ENCODE measurements at regions not wholly inside any gene's neighbourhood (a gene's known extent, or its start where the extent isn't known, plus 50 kb on each side); places are given as distances from the start of the nearest gene placed in this dataset.

GRCh38 chr4:158313566-158313965 is 103.3 kb downstream of the TMEM144 start:
- TF ChIP-seq EZH2 (IDR thresholded peaks at IDR 0.05; ENCODE audit: insufficient read depth, low read length), result no peak
- no peak for TF ChIP-seq CTCF (IDR thresholded peaks at IDR 0.05; ENCODE audit: insufficient read depth, low read depth, low read length)
- FAIRE-seq, result no peak

GRCh38 chr4:158314756-158315487 is 104.6 kb downstream of the TMEM144 start:
- H3K36me3 Mint-ChIP-seq (ENCODE audit: low read depth, unreplicated experiment), result no peaks in the 10 kb centered on the region
- no peak overlapping the region for H3K4me3 ChIP-seq (ENCODE audit: insufficient read depth, low read depth, low read length)
- peak overlapping the region; percentile 45 for H3K4me2 ChIP-seq (ENCODE audit: low read length)
- peak; percentile 97 for DNase-seq (ENCODE audit: low read depth)
- no peaks in the 10 kb centered on the region for H4K20me1 ChIP-seq (ENCODE audit: insufficient read depth, low read length)
- H3K27ac Mint-ChIP-seq (ENCODE audit: unreplicated experiment), result peak overlapping the region; percentile 98
- H3K4me1 Mint-ChIP-seq (ENCODE audit: low read depth, unreplicated experiment), result peaks cover 15% of the 10 kb centered on the region
- peak overlapping the region; percentile 75 for H3K9ac ChIP-seq (ENCODE audit: low read length)
- no peaks in the 10 kb centered on the region for H3K27me3 Mint-ChIP-seq (ENCODE audit: low read depth, unreplicated experiment)
- H3K27me3 ChIP-seq (ENCODE audit: insufficient read depth, low read length), result no peaks in the 10 kb centered on the region
- H3K9me3 Mint-ChIP-seq (ENCODE audit: unreplicated experiment), result no peaks in the 10 kb centered on the region
- no peaks in the 10 kb centered on the region for H3K79me2 ChIP-seq (ENCODE audit: insufficient read depth, low read length)
- TF ChIP-seq CTCF (IDR thresholded peaks at IDR 0.05; ENCODE audit: insufficient read depth, low read depth, low read length) (no peak), EZH2 (IDR thresholded peaks at IDR 0.05; ENCODE audit: insufficient read depth, low read length) (no peak)
- peaks cover 20% of the 10 kb centered on the region for H3K4me1 ChIP-seq (ENCODE audit: insufficient read depth, low read length)
- H2AFZ ChIP-seq (ENCODE audit: low read depth, low read length), result no peak overlapping the region
- H3K4me3 Mint-ChIP-seq (ENCODE audit: unreplicated experiment), result no peak overlapping the region
- FAIRE-seq, result peak; percentile 85
- peak overlapping the region; percentile 98 for H3K27ac ChIP-seq (ENCODE audit: low read depth, low read length)
- no peaks in the 10 kb centered on the region for H3K36me3 ChIP-seq (ENCODE audit: insufficient read depth, low read length)
- no peaks in the 10 kb centered on the region for H3K9me3 ChIP-seq (ENCODE audit: insufficient read depth, low read depth, low read length)

More at GRCh38 chr4:158313566-158313965, 103.3 kb downstream of the TMEM144 start:
- H3K4me3 Mint-ChIP-seq (ENCODE audit: unreplicated experiment), result no peak overlapping the region
- Histone ChIP-seq H3K27me3 (ENCODE audit: insufficient read depth, low read length) (no peaks in the 10 kb centered on the region), H4K20me1 (ENCODE audit: insufficient read depth, low read length) (no peaks in the 10 kb centered on the region), H3K27ac (ENCODE audit: low read depth, low read length) (peak overlapping the region; percentile 98), H3K9ac (ENCODE audit: low read length) (peak overlapping the region; percentile 67), H3K36me3 (ENCODE audit: insufficient read depth, low read length) (no peaks in the 10 kb centered on the region), H2AFZ (ENCODE audit: low read depth, low read length) (peak overlapping the region; percentile 57), H3K4me3 (ENCODE audit: insufficient read depth, low read depth, low read length) (no peak overlapping the region), H3K4me2 (ENCODE audit: low read length) (peak overlapping the region; percentile 27), H3K9me3 (ENCODE audit: insufficient read depth, low read depth, low read length) (no peaks in the 10 kb centered on the region), H3K4me1 (ENCODE audit: insufficient read depth, low read length) (peaks cover 20% of the 10 kb centered on the region), H3K79me2 (ENCODE audit: insufficient read depth, low read length) (no peaks in the 10 kb centered on the region)
- DNase-seq (ENCODE audit: low read depth), result peak; percentile 20
- no peaks in the 10 kb centered on the region for H3K9me3 Mint-ChIP-seq (ENCODE audit: unreplicated experiment)
- no peaks in the 10 kb centered on the region for H3K36me3 Mint-ChIP-seq (ENCODE audit: low read depth, unreplicated experiment)
- peaks cover 15% of the 10 kb centered on the region for H3K4me1 Mint-ChIP-seq (ENCODE audit: low read depth, unreplicated experiment)
- H3K27ac Mint-ChIP-seq (ENCODE audit: unreplicated experiment), result no peak overlapping the region
- no peaks in the 10 kb centered on the region for H3K27me3 Mint-ChIP-seq (ENCODE audit: low read depth, unreplicated experiment)

- Mint-ChIP-seq H3K27me3 (ENCODE audit: low read depth, unreplicated experiment) (no peaks in the 10 kb centered on the region), H3K27ac (ENCODE audit: unreplicated experiment) (peak overlapping the region; percentile 98), H3K4me1 (ENCODE audit: low read depth, unreplicated experiment) (peaks cover 15% of the 10 kb centered on the region), H3K9me3 (ENCODE audit: unreplicated experiment) (no peaks in the 10 kb centered on the region), H3K36me3 (ENCODE audit: low read depth, unreplicated experiment) (no peaks in the 10 kb centered on the region), H3K4me3 (ENCODE audit: unreplicated experiment) (no peak overlapping the region)
- DNase-seq (ENCODE audit: low read depth) (peak; percentile 89), FAIRE-seq (peak; percentile 79)
- TF ChIP-seq EZH2 (IDR thresholded peaks at IDR 0.05; ENCODE audit: insufficient read depth, low read length) (no peak), CTCF (IDR thresholded peaks at IDR 0.05; ENCODE audit: insufficient read depth, low read depth, low read length) (no peak)
- Histone ChIP-seq H4K20me1 (ENCODE audit: insufficient read depth, low read length) (no peaks in the 10 kb centered on the region), H3K36me3 (ENCODE audit: insufficient read depth, low read length) (no peaks in the 10 kb centered on the region), H3K27me3 (ENCODE audit: insufficient read depth, low read length) (no peaks in the 10 kb centered on the region), H3K4me1 (ENCODE audit: insufficient read depth, low read length) (peaks cover 20% of the 10 kb centered on the region), H2AFZ (ENCODE audit: low read depth, low read length) (no peak overlapping the region), H3K79me2 (ENCODE audit: insufficient read depth, low read length) (no peaks in the 10 kb centered on the region), H3K9me3 (ENCODE audit: insufficient read depth, low read depth, low read length) (no peaks in the 10 kb centered on the region), H3K4me3 (ENCODE audit: insufficient read depth, low read depth, low read length) (no peak overlapping the region), H3K27ac (ENCODE audit: low read depth, low read length) (peak overlapping the region; percentile 98), H3K4me2 (ENCODE audit: low read length) (peak overlapping the region; percentile 45), H3K9ac (ENCODE audit: low read length) (peak overlapping the region; percentile 75)
These were observed 105.4 kb downstream of the TMEM144 start for GRCh38 chr4:158315706-158316105.

Measured in astrocyte (in vitro differentiated cells and primary cell).